NCI-H1930 (cell line): ENCODE measurements at regions not wholly inside any gene's neighbourhood (a gene's known extent, or its start where the extent isn't known, plus 50 kb on each side); places are given as distances from the start of the nearest gene placed in this dataset.
"Not testable (repeated sequence)": the region's sequence is repeated elsewhere in the genome, so short reads cannot be mapped to it uniquely, and the experiment has no call there.

ENCODE experiments used
- DNase-seq, 2 experiments: peaks; one replicate each; lab custom pipeline; 2025; lab: John Stamatoyannopoulos, UW

GRCh38 chr1:206408371-206409288 lies 61.6 kb upstream of the IKBKE start:
- DNase-seq: not testable (repeated sequence)

DNA sequence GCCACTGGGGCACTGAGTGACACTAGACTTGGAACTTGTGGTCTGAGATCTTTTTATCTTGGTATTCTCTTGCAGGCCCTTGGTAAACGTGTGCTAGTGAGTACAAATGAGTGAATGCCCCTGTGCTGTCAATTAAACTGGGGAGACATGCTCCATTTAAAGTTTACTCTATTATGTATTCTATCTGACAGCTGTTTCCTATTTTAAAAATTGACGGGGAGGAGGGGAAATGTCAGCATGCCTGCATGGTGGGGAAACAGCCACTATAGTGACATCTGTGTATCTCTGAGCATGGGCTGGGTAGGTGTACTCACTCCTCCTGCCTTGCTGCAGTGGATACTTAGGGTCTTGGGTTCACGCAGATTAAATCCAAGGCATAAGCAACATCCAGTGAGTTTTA lies 59.0 kb upstream of the IKBKE start:
- no peak for DNase-seq

- DNase-seq: no peak
Measured at GRCh38 chr1:206415942-206416341, 54.3 kb upstream of the IKBKE start.

- no peak for DNase-seq
Measured at GRCh38 chr1:206417774-206418614, 52.3 kb upstream of the IKBKE start.

- DNase-seq: no peak
Measured at GRCh38 chr1:206419250-206419649, 51.0 kb upstream of the IKBKE start.

GRCh38 chr1:206419783-206420182 lies 50.5 kb upstream of the IKBKE start:
- DNase-seq: no peak

DNA sequence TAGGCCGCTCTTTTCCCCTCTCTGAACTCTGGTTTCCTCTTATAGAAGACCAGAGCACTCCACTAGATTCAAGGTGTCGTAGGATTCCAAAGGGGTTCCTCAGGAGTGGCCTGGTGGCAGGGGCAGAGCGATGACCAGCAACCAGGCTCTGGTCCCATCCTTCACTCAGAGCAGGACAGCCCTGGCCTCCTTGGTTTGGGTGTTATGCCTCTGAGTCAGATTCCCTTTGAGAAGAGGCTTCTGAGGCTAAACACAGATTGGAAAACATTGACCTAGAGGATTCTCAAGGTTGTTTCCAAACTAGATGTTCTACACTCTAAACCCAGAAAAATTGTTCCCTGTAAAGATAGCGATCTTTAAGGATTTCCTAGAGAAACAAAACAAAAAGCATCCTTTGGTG lies 49.8 kb upstream of the IKBKE start:
- no peak for DNase-seq
